IMR-90 (cell line): ENCODE measurements at regions not wholly inside any gene's neighbourhood (a gene's known extent, or its start where the extent isn't known, plus 50 kb on each side); places are given as distances from the start of the nearest gene placed in this dataset.

ENCODE experiments used
- ATAC-seq: fragments of 200-7000 bp; cut with Tn5 transposase; 2 replicates; pipeline ENCODE4 v1.9.1; 2020; ENCODE audit warnings: low read depth, mild to moderate bottlenecking, moderate library complexity
- BruUV-seq: library from RNA; stranded (reverse); fragments of 400-500 nt; replicated peaks from 2 replicates; lab custom pipeline; 2021; lab: Mats Ljungman, UMichigan
- CTCF ChIA-PET: fragments of 300-600 bp; formaldehyde crosslinking; extraction: SDS; loops from one replicate; lab custom pipeline; 2021; ENCODE audit warnings: antibody characterized with exemption; lab: Yijun Ruan, JAX
- POLR2A ChIA-PET: fragments of 300-600 bp; sonication (Branson Sonifier 250); formaldehyde crosslinking; loops from one replicate; lab custom pipeline; 2022; ENCODE audit warnings: antibody characterized with exemption; ENCODE audit not compliant: unreplicated experiment; lab: Charles Lee
- DNase-seq: peaks from one replicate; pipeline ENCODE4 v3.0.0; 2013
- H2AFZ ChIP-seq: replicated peaks from 2 replicates; pipeline ENCODE3; 2013; ENCODE audit warnings: low read length, mild to moderate bottlenecking; ENCODE audit not compliant: poor library complexity
- H2AK5ac ChIP-seq: 2 replicates; pipeline ENCODE4 v1.6.1; 2013; ENCODE audit warnings: low read depth, low read length, inconsistent platforms
- H2AK9ac ChIP-seq: replicated peaks from 2 replicates; pipeline ENCODE3; 2013; ENCODE audit warnings: mild to moderate bottlenecking, low read depth, low read length, moderate library complexity; ENCODE audit not compliant: poor library complexity
- H2BK120ac ChIP-seq: 2 replicates; pipeline ENCODE4 v1.6.1; 2013; ENCODE audit warnings: low read depth, low read length, inconsistent platforms
- H2BK15ac ChIP-seq: 3 replicates; pipeline ENCODE4 v1.6.1; 2013; ENCODE audit warnings: low read depth, low read length, inconsistent platforms
- H2BK20ac ChIP-seq: 2 replicates; pipeline ENCODE4 v1.6.1; 2013; ENCODE audit warnings: low read depth, mild to moderate bottlenecking, inconsistent platforms, low read length, moderate library complexity
- H2BK5ac ChIP-seq: 2 replicates; pipeline ENCODE4 v1.6.1; 2013; ENCODE audit warnings: mild to moderate bottlenecking, low read depth, low read length, inconsistent platforms; ENCODE audit not compliant: poor library complexity, severe bottlenecking
- H3K14ac ChIP-seq: replicated peaks from 2 replicates; pipeline ENCODE4 v1.6.1; 2013; ENCODE audit warnings: low read depth, low read length, inconsistent platforms
- H3K18ac ChIP-seq: 2 replicates; pipeline ENCODE4 v1.6.1; 2013; ENCODE audit warnings: low read depth, low read length, control low read depth
- H3K23ac ChIP-seq: 2 replicates; pipeline ENCODE4 v1.6.1; 2013; ENCODE audit warnings: low read depth, low read length, inconsistent platforms
- H3K27ac ChIP-seq: 2 replicates; pipeline ENCODE4 v1.5.1; 2013; ENCODE audit warnings: mild to moderate bottlenecking, control low read depth, low read length; ENCODE audit not compliant: insufficient read depth
- H3K27me3 ChIP-seq: 2 replicates; pipeline ENCODE4 v1.6.1; 2013; ENCODE audit warnings: low read length; ENCODE audit not compliant: control insufficient read depth, insufficient read depth
- H3K36me3 ChIP-seq: 2 replicates; pipeline ENCODE4 v1.6.1; 2013; ENCODE audit warnings: low read length, mixed read lengths; ENCODE audit not compliant: control insufficient read depth, insufficient read depth
- H3K4ac ChIP-seq: 2 replicates; pipeline ENCODE4 v1.6.1; 2013; ENCODE audit warnings: low read depth, low read length, inconsistent platforms
- H3K4me1 ChIP-seq: 2 replicates; pipeline ENCODE4 v1.6.1; 2013; ENCODE audit warnings: low read length, mixed read lengths; ENCODE audit not compliant: control insufficient read depth, insufficient read depth
- H3K4me2 ChIP-seq: 2 replicates; pipeline ENCODE4 v1.6.1; 2013; ENCODE audit warnings: low read depth, mild to moderate bottlenecking, control low read depth, low read length, moderate library complexity
- H3K4me3 ChIP-seq: 2 replicates; pipeline ENCODE4 v1.5.1; 2013; ENCODE audit warnings: low read depth, mild to moderate bottlenecking, control low read depth, low read length, moderate library complexity; ENCODE audit not compliant: insufficient read depth
- H3K56ac ChIP-seq: 2 replicates; pipeline ENCODE4 v1.6.1; 2013; ENCODE audit warnings: low read length, inconsistent platforms; ENCODE audit not compliant: insufficient read depth; ENCODE audit errors: extremely low read depth
- H3K79me1 ChIP-seq, 2 experiments: 2 replicates each; pipeline ENCODE4 v1.6.1; 2013; ENCODE audit warnings: low read length in 2 of 2, inconsistent platforms in 1 of 2, low read depth in 1 of 2
- H3K9ac ChIP-seq: 2 replicates; pipeline ENCODE4 v1.6.1; 2013; ENCODE audit warnings: low read depth, low read length, control low read depth
- H3K9me1 ChIP-seq: 2 replicates; pipeline ENCODE4 v1.6.1; 2013; ENCODE audit warnings: low read length, inconsistent platforms; ENCODE audit not compliant: insufficient read depth
- H3K9me3 ChIP-seq: 2 replicates; pipeline ENCODE4 v1.6.1; 2013; ENCODE audit warnings: low read length; ENCODE audit not compliant: control insufficient read depth, insufficient read depth
- H4K20me1 ChIP-seq: 2 replicates; pipeline ENCODE4 v1.6.1; 2013; ENCODE audit warnings: low read length, inconsistent platforms; ENCODE audit not compliant: insufficient read depth
- H4K5ac ChIP-seq: 2 replicates; pipeline ENCODE4 v1.6.1; 2013; ENCODE audit warnings: mild to moderate bottlenecking, low read depth, low read length, control low read depth
- H4K8ac ChIP-seq, 2 experiments: 2 replicates each; pipeline ENCODE4 v1.6.1; 2013; ENCODE audit warnings: low read depth in 2 of 2, low read length in 2 of 2, control low read depth in 1 of 2, inconsistent platforms in 1 of 2
- H4K91ac ChIP-seq: 2 replicates; pipeline ENCODE4 v1.6.1; 2013; ENCODE audit warnings: low read depth, low read length, inconsistent platforms; ENCODE audit not compliant: insufficient read depth
- FOS ChIP-seq: fragments of 150-350 bp; IDR thresholded peaks from 2 replicates; pipeline ENCODE4 v1.6.1; 2016; ENCODE audit warnings: low read depth, low read length
- MAZ ChIP-seq: IDR thresholded peaks from 2 replicates; pipeline ENCODE4 v1.6.1; 2012; ENCODE audit warnings: low read depth, mild to moderate bottlenecking, low read length, improper control_type of control experiment, moderate library complexity, borderline replicate concordance
- NFE2L2 ChIP-seq: fragments of 150-350 bp; IDR thresholded peaks from 2 replicates; pipeline ENCODE4 v1.6.1; 2016; ENCODE audit warnings: low read depth, mild to moderate bottlenecking, low read length
- WGBS, 2 experiments: methylation state at CpG; one replicate each; pipeline versions ENCODE4 v1.1.5 to v1.1.7; 2013; ENCODE audit warnings: missing lambda C conversion rate in 2 of 2; ENCODE audit not compliant: insufficient read length in 1 of 2; ENCODE audit errors: extremely low coverage in 2 of 2; 5-methylcytosine and 5-hydroxymethylcytosine counted together
- dilution Hi-C: fragments of 300-500 bp; cut with HindIII; formaldehyde crosslinking; loops from one replicate; pipeline ENCODE4 v1.14.3; 2018; ENCODE audit warnings: low sequenced_read_pairs; ENCODE audit not compliant: unreplicated experiment
- in situ Hi-C: fragments of 300-500 bp; cut with MboI; formaldehyde crosslinking; loops from 3 replicates; pipeline ENCODE4 v1.14.3; 2019; ENCODE audit warnings: low sequenced_read_pairs, inconsistent platforms, mixed read lengths
- intact Hi-C: fragments of 100-400 bp; cut with micrococcal nuclease; formaldehyde crosslinking; loops from 2 replicates; pipeline ENCODE4 v1.10.0; 2022
- TF ChIP-seq, protein P1 (sequence below): fragments of 150-350 bp; IDR thresholded peaks from 2 replicates; pipeline ENCODE4 v1.6.1; 2017; ENCODE audit warnings: mild to moderate bottlenecking, antibody characterized with exemption, low read length, low read depth
- TF ChIP-seq, protein P2 (sequence below): fragments of 150-350 bp; IDR thresholded peaks from 2 replicates; pipeline ENCODE4 v1.6.1; 2016; ENCODE audit warnings: low read depth, mild to moderate bottlenecking, low read length, moderate library complexity, borderline replicate concordance

DNA sequence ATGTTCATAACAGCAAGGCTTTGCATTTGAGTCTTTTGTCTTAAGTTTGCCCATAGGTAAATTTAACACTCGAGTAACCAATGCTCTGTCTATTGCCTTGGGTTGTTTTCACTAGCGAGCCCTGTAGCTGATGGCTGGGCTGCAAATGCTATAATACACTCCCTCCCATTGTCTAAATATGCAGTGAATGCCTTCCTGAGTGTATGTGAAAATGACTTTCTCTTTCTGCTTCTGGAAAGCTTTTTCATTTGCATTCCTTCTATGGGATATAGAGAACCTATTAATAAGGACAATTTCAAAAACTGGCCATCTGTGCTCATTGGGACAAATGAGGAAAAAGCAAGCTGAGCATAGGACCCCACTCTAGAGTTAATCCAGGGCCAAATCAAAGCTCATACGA lies 156.5 kb upstream of the FBXL4 start:
- Histone ChIP-seq H3K4me1 (no peaks in the 10 kb centered on the region), H3K79me1 (no peaks in the 10 kb centered on the region), H3K4ac (no peak overlapping the region), H3K18ac (no peak overlapping the region), H2BK15ac (no peak overlapping the region), H3K36me3 (no peaks in the 10 kb centered on the region), H4K8ac (no peak overlapping the region), H2BK120ac (no peak overlapping the region), H2BK5ac (no peak overlapping the region), H4K91ac (no peak overlapping the region), H3K56ac (no peak overlapping the region), H4K5ac (no peak overlapping the region), H2BK20ac (no peak overlapping the region), H3K9me1 (no peaks in the 10 kb centered on the region), H3K9ac (no peak overlapping the region), H2AK5ac (no peak overlapping the region), H2AK9ac (no peak overlapping the region), H3K9me3 (no peaks in the 10 kb centered on the region), H3K4me3 (no peak overlapping the region), H3K27me3 (no peaks in the 10 kb centered on the region), H3K23ac (no peak overlapping the region), H4K20me1 (no peaks in the 10 kb centered on the region), H3K4me2 (no peak overlapping the region), H2AFZ (no peak overlapping the region), H3K27ac (no peak overlapping the region), H3K14ac (no peak overlapping the region)
- DNase-seq (no peak), ATAC-seq (no peak)
- no CpG with 5 or more reads among the region's 3 CpGs for WGBS, 2 experiments
- dilution Hi-C loops: no loop called here
- TF ChIP-seq MAZ (no peak), FOS (no peak), NFE2L2 (no peak)
- TF ChIP-seq, protein P1, sequence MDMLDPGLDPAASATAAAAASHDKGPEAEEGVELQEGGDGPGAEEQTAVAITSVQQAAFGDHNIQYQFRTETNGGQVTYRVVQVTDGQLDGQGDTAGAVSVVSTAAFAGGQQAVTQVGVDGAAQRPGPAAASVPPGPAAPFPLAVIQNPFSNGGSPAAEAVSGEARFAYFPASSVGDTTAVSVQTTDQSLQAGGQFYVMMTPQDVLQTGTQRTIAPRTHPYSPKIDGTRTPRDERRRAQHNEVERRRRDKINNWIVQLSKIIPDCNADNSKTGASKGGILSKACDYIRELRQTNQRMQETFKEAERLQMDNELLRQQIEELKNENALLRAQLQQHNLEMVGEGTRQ: no peak
- TF ChIP-seq, protein P2, sequence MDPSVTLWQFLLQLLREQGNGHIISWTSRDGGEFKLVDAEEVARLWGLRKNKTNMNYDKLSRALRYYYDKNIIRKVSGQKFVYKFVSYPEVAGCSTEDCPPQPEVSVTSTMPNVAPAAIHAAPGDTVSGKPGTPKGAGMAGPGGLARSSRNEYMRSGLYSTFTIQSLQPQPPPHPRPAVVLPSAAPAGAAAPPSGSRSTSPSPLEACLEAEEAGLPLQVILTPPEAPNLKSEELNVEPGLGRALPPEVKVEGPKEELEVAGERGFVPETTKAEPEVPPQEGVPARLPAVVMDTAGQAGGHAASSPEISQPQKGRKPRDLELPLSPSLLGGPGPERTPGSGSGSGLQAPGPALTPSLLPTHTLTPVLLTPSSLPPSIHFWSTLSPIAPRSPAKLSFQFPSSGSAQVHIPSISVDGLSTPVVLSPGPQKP: no peak
- POLR2A ChIA-PET: no interaction called here
- in situ Hi-C loops: loop anchor here (25.0 kb wide), 1 partner anchor 1617 kb away; no protein-coding TSS in a partner anchor
- CTCF ChIA-PET: interaction anchor here (0.7 kb wide), 1 partner anchor 15 kb away, joined by 5 read pairs; no protein-coding TSS in a partner anchor
- BruUV-seq: no TSS peak
- intact Hi-C loops: no loop called here
